ENCODE measurements at regions not wholly inside any gene's neighbourhood (a gene's known extent, or its start where the extent isn't known, plus 50 kb on each side); places are given as distances from the start of the nearest gene placed in this dataset.

DNA sequence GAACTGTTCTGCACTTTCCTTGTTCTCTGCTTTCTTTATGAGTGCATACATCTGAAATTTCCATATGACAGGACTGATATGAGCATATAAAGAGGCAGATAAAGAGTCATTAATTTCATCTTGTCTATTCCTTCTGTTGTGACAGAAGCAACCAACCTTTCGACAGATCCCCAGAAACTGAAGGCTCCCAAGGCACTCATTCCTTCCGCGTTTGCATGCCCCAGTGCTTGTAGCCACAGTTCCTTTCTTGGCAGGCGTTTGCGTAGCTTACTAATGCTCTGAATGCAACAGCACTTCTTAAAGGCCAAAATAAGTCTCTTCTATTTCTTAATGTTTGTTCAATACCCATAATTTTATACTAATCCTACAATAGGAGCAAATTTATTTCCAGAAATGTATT, 94.0 kb upstream of the TBL1X start (continued):
- no peak for TF ChIP-seq CUX1 (IDR thresholded peaks at IDR 0.05; ENCODE audit: insufficient replicate concordance, low read depth, low read length)
- TF ChIP-seq, protein P1, sequence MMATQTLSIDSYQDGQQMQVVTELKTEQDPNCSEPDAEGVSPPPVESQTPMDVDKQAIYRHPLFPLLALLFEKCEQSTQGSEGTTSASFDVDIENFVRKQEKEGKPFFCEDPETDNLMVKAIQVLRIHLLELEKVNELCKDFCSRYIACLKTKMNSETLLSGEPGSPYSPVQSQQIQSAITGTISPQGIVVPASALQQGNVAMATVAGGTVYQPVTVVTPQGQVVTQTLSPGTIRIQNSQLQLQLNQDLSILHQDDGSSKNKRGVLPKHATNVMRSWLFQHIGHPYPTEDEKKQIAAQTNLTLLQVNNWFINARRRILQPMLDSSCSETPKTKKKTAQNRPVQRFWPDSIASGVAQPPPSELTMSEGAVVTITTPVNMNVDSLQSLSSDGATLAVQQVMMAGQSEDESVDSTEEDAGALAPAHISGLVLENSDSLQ (IDR thresholded peaks at IDR 0.05) = no peak
- TF ChIP-seq, protein P2, sequence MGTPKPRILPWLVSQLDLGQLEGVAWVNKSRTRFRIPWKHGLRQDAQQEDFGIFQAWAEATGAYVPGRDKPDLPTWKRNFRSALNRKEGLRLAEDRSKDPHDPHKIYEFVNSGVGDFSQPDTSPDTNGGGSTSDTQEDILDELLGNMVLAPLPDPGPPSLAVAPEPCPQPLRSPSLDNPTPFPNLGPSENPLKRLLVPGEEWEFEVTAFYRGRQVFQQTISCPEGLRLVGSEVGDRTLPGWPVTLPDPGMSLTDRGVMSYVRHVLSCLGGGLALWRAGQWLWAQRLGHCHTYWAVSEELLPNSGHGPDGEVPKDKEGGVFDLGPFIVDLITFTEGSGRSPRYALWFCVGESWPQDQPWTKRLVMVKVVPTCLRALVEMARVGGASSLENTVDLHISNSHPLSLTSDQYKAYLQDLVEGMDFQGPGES (IDR thresholded peaks at IDR 0.05) = no peak
- no peak for TF ChIP-seq TCF7 (IDR thresholded peaks at IDR 0.05; ENCODE audit: borderline replicate concordance)
- TF ChIP-seq, protein P3, sequence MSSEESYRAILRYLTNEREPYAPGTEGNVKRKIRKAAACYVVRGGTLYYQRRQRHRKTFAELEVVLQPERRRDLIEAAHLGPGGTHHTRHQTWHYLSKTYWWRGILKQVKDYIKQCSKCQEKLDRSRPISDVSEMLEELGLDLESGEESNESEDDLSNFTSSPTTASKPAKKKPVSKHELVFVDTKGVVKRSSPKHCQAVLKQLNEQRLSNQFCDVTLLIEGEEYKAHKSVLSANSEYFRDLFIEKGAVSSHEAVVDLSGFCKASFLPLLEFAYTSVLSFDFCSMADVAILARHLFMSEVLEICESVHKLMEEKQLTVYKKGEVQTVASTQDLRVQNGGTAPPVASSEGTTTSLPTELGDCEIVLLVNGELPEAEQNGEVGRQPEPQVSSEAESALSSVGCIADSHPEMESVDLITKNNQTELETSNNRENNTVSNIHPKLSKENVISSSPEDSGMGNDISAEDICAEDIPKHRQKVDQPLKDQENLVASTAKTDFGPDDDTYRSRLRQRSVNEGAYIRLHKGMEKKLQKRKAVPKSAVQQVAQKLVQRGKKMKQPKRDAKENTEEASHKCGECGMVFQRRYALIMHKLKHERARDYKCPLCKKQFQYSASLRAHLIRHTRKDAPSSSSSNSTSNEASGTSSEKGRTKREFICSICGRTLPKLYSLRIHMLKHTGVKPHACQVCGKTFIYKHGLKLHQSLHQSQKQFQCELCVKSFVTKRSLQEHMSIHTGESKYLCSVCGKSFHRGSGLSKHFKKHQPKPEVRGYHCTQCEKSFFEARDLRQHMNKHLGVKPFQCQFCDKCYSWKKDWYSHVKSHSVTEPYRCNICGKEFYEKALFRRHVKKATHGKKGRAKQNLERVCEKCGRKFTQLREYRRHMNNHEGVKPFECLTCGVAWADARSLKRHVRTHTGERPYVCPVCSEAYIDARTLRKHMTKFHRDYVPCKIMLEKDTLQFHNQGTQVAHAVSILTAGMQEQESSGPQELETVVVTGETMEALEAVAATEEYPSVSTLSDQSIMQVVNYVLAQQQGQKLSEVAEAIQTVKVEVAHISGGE (CRISPR knock-in tag; IDR thresholded peaks at IDR 0.05) = no peak
- TF ChIP-seq ZBTB40 (IDR thresholded peaks at IDR 0.05; ENCODE audit: borderline replicate concordance) = no peak
- TF ChIP-seq, protein P4, sequence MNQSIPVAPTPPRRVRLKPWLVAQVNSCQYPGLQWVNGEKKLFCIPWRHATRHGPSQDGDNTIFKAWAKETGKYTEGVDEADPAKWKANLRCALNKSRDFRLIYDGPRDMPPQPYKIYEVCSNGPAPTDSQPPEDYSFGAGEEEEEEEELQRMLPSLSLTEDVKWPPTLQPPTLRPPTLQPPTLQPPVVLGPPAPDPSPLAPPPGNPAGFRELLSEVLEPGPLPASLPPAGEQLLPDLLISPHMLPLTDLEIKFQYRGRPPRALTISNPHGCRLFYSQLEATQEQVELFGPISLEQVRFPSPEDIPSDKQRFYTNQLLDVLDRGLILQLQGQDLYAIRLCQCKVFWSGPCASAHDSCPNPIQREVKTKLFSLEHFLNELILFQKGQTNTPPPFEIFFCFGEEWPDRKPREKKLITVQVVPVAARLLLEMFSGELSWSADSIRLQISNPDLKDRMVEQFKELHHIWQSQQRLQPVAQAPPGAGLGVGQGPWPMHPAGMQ (IDR thresholded peaks at IDR 0.05; ENCODE audit: borderline replicate concordance) = no peak

All from GM12878 (cell line).